Esophagus muscularis mucosa (tissue), 3 donors: ENCODE measurements at regions not wholly inside any gene's neighbourhood (a gene's known extent, or its start where the extent isn't known, plus 50 kb on each side); places are given as distances from the start of the nearest gene placed in this dataset.

Source experiments
- CTCF ChIP-seq, 3 experiments: fragments of 200-600 bp in 2 of 3; fragments of 450-650 bp in 1 of 3; sonication (generic) in 2 of 3; IDR thresholded peaks; one replicate each; pipeline ENCODE4 v1.5.1; 2017 to 2019; ENCODE audit warnings: antibody characterized with exemption in 3 of 3, mild to moderate bottlenecking in 2 of 3, moderate library complexity in 1 of 3
- POLR2A ChIP-seq: fragments of 450-650 bp; IDR thresholded peaks from one replicate; pipeline ENCODE4 v1.6.1; 2017; ENCODE audit warnings: antibody characterized with exemption, moderate library complexity, mild to moderate bottlenecking, low read depth
- POLR2AphosphoS5 ChIP-seq, 2 donors: sonication (generic); formaldehyde crosslinking; IDR thresholded peaks; one replicate each; pipeline ENCODE4 v1.6.1; 2017; ENCODE audit warnings: antibody characterized with exemption in 2 of 2

GRCh38 chr12:30067146-30067545, 283.4 kb upstream of the TMTC1 start:
- TF ChIP-seq POLR2A: no peak
- TF ChIP-seq CTCF (IDR thresholded peaks at IDR 0.05): no peak
- no peak for TF ChIP-seq POLR2AphosphoS5 (IDR thresholded peaks at IDR 0.05)
